Occipital lobe (tissue), 1 donor: ENCODE measurements at regions not wholly inside any gene's neighbourhood (a gene's known extent, or its start where the extent isn't known, plus 50 kb on each side); places are given as distances from the start of the nearest gene placed in this dataset.
"Not testable (repeated sequence)": the region's sequence is repeated elsewhere in the genome, so short reads cannot be mapped to it uniquely, and the experiment has no call there.

Experiments used
- DNase-seq: peaks from one replicate; lab custom pipeline; 2025; lab: John Stamatoyannopoulos, UW

DNA sequence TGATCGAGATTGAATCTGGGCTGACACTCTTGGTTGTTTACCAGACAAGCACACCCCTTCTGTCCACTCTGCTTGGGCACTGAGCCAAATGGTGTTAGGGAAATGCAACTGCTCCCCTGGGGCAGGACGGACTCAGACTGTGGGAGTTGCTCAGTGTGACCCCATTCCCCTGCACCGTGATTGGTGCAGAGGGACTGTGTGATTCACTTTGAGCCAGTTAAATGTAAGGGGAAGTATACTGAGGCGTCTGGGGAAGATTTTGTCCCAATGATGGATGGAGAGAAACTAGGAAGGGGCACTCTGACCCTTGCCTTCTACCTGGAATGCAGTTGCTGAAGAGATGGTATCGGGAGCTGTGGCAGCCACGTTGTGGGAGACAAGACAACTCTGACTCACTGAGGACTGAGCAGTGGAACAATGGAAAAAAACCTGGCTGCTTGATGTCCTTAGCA, 196.0 kb upstream of the ANKRD55 start:
- no peak for DNase-seq

DNA sequence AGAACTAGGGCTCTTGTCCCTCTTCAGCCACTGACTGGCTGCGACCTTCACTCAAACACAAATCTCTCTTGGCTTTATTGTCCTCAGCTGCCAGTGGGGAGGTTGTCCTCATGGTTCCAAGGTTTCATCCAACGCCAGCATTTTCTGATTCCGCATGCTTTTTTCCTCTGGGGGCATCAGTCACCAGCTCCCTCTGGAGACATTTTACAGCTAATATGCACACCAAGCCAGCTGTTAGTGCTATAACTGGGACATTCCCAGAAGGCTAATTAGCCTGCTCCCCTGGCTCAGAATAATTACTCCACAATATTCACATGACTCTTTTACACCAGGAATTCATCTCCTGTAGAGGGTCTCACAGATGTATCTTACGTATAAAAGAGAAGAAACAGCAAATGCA, 193.6 kb upstream of the ANKRD55 start:
- DNase-seq: no peak

DNA sequence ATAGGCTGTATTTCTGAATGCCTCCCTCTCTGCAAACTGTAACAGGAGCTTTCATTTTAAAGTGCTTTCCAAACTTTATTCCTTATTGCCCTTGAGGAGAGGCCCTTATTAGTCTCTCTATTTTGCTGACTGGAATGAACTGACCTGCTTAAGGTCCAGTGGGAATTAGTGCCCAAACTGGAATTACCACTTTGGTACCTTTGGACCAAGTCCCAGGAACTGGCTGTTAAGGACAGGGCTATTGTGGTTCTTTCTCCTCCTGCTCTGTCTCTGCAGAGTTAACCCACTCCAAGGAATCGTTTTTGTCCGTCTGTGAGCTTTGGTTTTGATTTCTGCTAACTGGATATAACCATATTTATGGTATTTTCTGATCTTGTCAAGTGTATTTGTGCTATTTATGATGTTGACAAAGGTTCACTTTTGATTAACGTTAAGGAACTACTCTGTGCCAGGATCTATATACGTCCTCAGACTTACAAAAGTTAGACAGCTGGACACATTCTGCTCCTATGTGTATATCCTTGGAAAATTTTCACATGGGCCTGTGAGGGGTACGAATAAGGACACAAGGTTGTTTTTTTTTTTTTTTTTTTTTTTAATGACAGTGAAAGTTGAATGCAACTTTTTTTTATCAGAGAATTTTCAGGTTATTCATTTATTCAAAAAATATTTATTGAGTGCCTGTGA, 189.1 kb upstream of the ANKRD55 start:
- no peak for DNase-seq

DNA sequence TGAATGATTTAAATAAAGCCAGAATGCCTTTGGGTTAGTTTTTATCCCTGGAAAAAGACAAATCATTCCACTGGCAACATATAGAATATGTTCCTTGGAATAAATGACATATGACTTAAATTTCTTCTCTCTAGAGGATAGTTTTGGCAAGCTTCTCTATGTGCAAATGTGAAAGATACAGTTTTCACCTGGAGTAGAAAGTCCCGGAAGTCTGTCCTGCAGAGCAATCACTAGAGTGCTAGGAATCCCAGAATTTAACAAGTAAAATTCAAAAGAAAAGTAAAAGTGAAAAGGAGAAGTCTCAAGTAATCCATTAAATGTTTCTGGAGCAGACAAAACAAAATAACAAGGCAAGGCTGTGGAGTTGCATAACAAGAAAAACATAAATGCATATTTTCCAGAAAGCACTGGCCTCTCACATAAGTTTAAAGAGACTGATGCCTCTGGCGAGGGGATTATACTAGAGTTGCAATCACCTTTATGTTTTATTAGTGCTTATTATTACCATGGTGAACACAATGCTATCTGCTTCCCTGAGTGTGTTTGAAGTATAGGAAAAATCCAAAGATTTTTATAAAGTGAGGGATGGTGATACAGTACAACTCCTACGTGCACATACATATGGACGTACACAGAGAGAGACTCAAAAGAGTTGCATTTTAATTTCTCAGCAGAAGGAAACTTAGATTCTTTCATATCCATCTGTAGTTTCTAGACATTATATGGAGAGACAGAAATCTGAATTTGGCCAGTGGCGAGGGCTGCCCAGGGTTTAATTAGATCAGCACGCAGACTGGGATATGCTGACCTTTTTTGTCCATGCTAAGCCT, 188.3 kb upstream of the ANKRD55 start:
- DNase-seq: no peak

DNA sequence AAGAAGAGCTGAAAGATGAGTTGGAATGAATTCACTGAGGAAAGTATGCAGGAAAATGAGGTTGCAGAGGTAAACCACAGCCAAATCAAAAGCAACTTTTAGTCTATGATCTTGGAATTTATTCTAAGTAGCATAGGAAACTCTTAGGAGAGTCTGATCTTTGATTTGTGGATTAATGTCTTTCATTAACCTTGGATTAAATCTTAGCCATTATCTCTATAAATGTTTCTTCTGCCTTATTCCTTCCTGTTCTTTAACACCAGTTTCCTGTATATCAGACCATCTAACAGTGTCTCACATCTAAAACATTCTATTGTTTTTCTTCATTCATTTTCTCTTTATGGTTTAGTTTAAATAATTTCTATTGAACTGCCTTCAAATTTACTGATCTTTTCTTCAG, 187.2 kb upstream of the ANKRD55 start:
- DNase-seq: no peak

DNA sequence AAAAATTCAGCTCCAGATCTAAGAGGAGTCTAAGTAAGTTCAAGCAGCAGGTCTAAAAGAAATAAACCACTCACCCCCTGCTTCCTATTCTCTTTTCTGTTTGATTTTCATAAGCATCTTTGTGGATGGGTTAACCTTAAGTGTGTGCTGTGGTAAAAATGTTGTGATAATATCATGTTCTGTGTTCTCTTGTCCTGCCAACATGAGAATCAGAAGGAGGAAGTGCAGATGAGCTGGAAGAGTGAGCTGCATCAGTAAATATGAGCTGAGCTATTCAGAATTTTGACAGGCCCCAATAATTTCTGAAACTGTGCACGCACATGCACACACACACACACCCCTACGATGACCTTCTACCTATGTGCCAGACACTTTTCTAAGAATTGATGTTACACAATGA, 186.5 kb upstream of the ANKRD55 start:
- no peak for DNase-seq

DNA sequence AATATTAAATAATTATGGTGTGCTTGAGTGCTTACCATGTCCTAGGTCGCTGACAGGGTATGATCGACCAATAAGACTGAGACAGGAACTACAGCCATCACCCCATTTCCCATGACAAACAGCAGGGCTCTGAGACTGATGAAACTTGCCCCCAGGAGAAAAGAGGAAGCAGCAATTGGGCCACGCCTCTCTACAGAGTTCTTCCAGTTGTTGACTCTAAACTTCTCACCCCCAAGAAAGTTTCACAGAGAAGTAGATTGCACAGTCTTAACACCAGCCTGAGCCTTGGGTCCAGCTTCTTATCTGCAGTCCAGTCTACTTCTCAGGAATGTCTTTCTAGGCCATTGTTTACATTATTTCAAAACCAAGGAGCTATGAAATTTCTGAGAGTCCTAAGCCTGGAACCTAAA, 182.2 kb upstream of the ANKRD55 start:
- DNase-seq: no peak

DNA sequence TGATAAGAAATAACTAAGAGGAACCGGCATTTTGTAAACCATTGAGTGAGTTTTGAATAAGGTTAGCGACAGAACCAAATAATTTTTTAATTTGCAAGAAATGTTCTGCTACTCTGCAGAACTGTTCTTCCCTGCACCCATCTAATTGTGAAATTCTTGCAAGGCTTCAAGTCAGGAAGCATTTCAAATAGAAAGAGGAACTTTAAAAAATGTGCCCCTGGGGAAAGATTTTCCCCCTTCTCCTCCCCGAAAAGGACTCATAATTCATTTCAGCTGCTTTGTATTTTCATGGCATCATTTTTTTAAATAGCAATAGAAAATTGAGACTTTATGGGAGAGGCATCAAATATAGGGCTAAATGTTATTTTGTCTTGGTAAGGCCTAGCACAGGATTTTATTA, 180.9 kb upstream of the ANKRD55 start:
- DNase-seq: no peak

DNA sequence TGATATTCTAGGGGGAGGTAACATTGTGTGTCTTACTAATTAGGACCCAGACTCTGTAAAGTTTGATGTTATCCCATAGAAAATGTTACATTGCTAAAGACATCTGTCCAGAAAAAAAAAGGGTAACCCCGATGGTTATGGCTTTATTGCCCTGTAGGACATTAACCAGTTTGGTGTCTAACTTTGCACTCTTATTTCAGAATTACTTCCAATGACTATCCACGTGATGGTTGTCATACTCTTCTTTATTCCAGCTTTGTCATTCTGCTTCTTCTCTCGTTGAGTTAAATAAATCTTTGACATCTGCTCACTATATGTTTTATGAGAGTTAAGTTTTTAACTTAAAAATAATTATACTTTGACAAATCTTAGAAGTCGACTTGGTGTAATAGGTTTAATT, 180.4 kb upstream of the ANKRD55 start:
- DNase-seq: no peak

DNA sequence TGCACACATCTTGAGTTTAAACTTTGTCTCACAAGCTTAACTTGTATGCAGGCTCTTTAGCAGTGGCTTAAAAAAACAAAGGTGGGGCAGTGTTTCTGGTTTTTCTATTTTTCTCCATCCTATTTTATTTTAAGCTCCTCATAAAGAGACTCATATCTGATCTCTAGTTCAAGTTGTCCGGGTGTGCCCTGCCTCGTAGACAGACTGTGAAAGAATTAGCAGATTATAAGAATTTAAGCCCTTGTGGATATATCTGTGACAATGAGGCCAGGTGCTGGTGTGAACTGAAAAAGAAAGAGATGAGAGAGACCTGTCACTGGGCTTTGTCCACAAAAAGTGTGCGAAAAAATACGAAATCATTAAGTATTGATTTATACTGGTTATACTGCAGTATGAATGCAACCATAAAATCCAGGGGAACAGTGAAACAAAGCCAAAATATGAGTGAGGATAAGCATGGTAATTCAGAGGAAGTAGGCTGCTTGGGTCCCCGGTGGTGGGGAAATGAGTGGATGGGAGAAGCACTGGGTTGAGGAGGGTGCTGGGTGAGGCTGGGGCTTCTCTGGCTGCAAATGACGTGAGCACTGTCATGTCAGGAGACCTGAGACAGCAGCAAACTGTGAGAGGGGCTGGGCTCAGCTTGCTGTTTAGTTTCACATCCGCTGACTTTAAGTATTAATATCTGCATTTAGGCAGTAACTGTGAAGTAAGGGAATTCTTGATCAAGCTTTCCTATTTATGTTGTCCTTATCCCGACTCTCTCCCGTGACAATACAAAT, 179.7 kb upstream of the ANKRD55 start:
- no peak for DNase-seq

DNA sequence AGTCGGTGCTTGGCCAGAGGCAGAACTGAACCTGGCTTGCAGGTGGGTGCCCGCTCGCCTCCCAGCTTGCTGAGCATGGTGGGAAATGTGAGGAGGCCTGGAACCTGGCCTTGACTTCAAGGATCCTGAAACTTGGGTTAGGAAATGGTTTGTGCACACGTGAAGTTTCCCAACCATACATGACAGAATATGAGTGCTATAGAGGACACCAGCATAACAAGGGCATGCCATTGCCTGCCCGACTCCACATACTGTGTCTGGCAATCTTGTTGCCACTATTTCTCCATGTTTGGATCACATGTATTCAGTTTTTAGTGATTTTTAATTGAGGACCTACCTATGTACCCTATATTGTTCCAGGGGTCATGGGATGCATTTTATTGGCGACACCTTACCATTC, 177.6 kb upstream of the ANKRD55 start:
- no peak for DNase-seq

DNA sequence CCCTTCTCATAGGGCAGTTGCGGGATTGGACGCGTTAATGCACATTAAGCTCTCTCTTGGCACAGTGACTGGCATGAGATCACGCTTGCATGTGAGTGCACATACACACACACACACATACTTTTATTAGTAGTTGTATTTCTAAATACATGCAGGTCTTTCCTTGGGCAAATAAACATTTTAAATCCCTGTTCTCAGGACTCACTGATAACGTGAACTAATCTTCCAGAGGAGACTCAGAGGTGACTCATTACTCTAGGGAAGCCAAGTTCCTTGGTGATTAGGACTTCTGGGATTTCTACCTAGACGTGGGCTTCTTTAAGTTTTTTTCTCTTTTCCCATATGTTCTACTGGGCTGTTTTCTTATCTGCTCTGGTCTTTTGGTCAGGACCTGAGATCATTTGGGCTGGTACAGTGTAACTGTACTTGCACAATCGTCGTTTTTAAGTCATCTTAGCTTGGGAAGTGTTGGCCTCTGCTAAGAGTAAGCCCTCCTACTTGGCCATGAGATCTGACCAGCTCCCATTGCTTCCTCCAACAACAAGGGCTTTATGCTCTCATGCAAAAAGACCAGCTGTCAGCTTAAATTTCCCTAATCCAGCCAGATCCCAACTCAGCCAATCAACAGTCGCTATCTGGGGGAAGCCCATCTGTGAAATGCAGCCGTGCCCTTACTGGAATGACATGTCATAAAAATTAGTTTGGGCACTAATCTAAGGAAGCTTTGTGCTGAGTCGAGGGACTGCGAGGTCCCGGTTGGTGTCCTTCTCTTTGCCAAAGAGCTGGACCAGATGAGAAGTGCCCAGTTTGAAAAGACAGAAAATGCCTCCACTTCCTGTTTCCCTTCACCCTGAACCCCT, 176.4 kb upstream of the ANKRD55 start:
- no peak for DNase-seq

DNA sequence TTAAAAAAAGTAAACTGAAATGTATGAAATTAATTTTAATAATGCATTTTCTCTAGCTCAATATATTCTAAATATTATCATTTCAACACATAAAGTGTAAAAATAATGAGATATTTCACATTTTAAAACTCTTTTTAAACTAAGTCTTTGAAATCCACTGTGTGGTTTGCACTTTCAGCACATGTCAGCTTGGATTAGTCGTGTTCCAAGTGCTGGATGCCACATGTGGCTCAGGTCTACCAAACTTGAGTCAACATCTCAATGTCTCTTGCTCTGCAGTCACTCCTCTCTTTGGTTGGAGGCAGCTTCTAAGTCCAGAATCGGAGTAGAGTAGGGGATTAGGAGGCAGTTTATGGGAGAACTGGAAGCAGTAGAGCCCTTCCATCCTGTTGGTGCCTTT, 173.7 kb upstream of the ANKRD55 start:
- DNase-seq: no peak

DNA sequence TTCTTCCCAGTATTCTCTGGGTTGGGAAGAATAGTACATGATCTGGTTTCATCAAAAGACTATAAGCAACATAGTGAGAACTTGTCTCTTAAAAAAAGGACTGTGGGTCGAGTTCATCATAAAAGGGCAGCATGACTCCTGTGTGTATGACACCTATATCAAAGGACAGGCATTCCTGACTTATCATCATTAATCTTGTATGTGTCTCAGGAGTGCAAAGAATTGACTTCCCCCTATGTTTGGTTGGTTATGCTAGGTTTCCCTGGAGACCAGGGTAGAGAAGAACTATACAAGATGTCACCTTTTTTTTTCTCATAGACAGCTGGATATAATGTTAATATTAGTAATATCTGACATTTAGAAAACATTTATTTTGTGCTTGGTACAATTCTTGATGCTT, 173.1 kb upstream of the ANKRD55 start:
- no peak for DNase-seq

DNA sequence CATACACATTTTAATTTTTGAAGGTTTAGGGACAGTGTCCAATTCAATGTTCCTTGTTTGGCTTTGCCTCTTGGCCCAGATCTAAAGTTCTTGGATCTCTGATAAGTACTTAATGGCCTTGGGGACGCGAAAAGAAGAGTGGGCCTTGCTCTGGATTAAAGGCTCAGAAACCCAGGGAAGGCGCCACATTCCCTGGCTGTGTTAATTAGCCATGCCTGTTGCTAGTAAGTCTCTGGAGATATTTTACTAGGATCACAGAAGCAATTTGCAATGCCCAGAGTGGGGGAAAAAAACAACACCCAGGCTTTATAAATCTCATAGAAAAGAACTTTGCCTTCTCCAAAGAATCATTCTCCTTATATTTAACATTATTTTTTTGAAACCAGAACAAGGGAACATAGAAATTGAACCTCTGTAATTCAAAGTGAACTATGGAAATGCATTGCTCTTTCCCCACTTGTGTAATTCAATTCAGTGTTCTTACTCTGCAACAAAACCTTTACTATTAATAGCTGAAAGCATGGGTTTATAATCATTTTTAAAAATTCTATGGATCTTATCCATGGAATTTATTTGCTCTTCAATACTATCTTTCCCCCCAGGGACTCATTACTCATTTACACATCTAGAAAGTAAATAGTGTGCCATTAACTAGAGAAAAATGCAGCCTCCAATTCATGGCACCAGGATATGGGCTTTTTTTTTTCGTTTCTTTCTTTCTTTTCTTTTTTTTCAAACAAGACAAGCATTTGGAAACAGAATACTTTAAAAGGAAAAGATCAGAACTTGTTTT, 172.2 kb upstream of the ANKRD55 start:
- DNase-seq: no peak

DNA sequence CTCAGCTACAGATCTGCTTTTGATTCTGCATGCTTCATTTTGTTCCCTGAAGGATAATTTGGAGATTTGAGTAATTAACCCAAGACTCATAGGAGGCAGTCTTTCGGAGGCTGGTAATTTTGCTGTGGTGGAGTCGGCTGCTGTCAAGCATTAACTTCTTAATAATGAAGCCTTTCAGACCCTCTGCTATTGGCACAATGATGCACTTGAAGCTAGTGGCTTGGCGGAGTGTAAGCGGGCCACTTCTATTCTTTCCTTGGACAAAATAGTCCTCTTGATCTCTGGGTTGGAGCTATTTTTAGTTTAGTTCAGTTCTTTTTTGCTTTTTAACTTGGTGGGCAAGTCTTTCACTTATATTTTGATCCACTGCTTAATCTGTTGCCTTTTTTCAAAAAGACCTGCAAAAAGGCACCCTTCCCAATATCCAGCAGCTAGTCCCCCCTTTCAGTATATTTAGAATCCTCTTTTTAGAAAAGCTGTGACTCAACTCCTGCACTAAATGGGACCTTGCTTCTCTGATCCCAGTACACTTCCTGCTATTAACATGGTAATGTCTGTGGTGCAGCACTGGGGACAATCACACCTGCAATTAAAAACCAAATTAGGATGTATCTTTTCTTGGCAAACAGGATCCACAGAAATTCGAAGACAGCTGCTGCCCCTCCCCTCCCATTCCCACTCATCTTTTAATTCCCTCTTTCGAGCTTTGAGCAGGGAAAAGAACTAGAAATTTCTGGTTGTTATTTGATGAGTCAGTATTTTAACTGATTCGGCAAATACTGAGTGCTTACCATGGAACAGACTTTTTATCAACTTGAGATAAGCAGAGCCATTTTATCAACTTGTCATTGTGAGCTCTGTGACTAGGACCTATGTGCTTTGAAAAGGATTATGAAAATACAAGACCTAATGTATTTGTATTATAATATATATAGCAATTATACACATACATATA, 169.4 kb upstream of the ANKRD55 start:
- no peak for DNase-seq

DNA sequence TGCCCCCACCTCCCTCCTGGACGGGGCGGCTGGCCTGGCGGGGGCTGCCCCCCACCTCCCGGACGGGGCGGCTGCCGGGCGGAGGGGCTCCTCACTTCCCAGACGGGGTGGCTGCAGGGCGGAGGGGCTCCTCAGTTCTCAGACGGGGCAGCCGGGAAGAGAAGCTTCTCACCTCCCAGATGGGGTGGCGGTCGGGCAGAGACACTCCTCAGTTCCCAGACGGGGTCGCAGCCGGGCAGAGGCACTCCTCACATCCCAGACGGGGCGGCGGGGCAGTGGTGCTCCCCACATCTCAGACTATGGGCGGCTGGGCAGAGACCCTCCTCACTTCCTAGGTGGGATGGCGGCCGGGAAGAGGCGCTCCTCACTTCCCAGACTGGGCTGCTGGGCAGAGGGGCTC, 164.7 kb upstream of the ANKRD55 start:
- DNase-seq: not testable (repeated sequence)

DNA sequence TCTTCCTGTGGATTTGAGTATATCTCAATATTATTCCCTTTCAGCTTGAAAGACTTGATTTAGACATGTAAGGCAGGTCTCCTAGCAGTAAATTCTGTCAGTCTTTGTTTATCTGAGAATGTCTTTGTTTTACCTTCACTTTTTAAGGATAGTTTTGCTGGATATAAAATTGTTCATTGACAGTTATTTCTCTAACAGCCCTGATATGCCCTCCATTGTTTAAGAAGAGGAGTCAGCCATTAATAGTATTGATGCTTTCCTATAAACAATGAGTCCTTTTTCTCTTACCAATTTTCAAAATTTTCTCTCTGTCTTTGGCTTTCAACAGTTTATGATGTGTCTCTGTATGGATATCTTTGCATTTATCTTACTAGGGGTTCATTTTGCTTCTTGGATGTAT, 163.5 kb upstream of the ANKRD55 start:
- no peak for DNase-seq

DNA sequence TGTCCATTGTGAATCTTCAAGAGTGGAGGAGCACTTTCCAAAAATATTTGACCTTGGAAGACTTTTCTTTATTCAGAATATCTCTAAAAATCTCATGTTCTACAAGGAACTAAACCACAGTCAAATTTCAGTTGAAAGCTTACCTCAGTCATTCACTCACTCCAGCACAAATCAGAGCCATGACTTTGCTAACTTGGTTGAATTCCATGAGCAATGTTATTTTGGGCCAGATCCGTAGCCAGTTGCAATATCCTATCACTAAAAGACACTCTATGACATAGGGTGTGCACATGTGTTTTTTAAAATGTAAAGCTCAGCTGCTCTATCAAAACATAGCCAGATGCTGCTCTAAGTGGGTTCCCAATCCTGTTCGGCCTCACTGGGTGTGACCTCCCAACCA, 156.1 kb upstream of the ANKRD55 start:
- no peak for DNase-seq
